Peyer's patch (tissue), 4 donors: ENCODE measurements at regions not wholly inside any gene's neighbourhood (a gene's known extent, or its start where the extent isn't known, plus 50 kb on each side); places are given as distances from the start of the nearest gene placed in this dataset.

Source experiments
- CTCF ChIP-seq, 6 experiments: fragments of 450-650 bp in 4 of 6; fragments of 200-600 bp in 2 of 6; sonication (generic) in 1 of 6; IDR thresholded peaks; one replicate each; pipeline ENCODE4 v1.5.1; 2017 to 2019; ENCODE audit warnings: antibody characterized with exemption in 6 of 6, mild to moderate bottlenecking in 3 of 6, moderate library complexity in 1 of 6
- POLR2A ChIP-seq, 2 donors: fragments of 450-650 bp; IDR thresholded peaks; one replicate each; pipeline ENCODE4 v1.5.1; 2017; ENCODE audit warnings: antibody characterized with exemption in 2 of 2, mild to moderate bottlenecking in 2 of 2, moderate library complexity in 2 of 2

GRCh38 chr9:31445357-31445756, 939.1 kb upstream of the ACO1 start:
- TF ChIP-seq CTCF (IDR thresholded peaks at IDR 0.05) (no peak), POLR2A (IDR thresholded peaks at IDR 0.05) (no peak)
